Astrocyte (in vitro differentiated cells and primary cell): ENCODE measurements at regions not wholly inside any gene's neighbourhood (a gene's known extent, or its start where the extent isn't known, plus 50 kb on each side); places are given as distances from the start of the nearest gene placed in this dataset.

Experiments used
- EZH2 ChIP-seq: IDR thresholded peaks from 2 replicates; pipeline ENCODE4 v1.6.1; 2012; ENCODE audit warnings: mild to moderate bottlenecking, low read length, inconsistent platforms; ENCODE audit not compliant: insufficient read depth
- TF ChIP-seq, protein P1 (sequence below): IDR thresholded peaks from 2 replicates; pipeline ENCODE4 v1.5.1; 2011; ENCODE audit warnings: low read depth, mild to moderate bottlenecking, inconsistent platforms, low read length, moderate library complexity; ENCODE audit not compliant: insufficient read depth

DNA sequence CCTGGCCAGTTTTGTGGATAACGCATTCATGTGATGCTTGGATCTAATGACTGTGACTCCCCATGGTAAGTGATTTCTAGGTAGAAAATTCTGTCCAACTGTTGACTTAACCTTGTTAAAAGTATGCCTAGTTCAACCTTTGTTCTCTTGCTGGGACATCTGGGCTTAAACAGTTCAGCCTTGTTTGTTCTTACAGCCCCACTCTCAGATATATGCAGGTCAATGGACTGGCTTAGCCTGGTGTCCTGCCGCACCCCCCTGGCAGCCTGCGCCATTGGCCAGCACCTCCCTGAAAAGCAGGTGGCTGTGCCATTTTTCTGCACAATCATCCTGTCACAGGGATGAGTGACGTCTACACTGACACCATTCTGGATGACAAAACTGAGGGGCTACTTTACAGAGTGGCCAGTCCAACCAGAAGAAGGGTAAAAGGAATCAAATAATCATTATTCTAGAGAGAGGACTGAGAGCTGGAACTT is 244.7 kb upstream of the ONECUT1 start:
- TF ChIP-seq, protein P1, sequence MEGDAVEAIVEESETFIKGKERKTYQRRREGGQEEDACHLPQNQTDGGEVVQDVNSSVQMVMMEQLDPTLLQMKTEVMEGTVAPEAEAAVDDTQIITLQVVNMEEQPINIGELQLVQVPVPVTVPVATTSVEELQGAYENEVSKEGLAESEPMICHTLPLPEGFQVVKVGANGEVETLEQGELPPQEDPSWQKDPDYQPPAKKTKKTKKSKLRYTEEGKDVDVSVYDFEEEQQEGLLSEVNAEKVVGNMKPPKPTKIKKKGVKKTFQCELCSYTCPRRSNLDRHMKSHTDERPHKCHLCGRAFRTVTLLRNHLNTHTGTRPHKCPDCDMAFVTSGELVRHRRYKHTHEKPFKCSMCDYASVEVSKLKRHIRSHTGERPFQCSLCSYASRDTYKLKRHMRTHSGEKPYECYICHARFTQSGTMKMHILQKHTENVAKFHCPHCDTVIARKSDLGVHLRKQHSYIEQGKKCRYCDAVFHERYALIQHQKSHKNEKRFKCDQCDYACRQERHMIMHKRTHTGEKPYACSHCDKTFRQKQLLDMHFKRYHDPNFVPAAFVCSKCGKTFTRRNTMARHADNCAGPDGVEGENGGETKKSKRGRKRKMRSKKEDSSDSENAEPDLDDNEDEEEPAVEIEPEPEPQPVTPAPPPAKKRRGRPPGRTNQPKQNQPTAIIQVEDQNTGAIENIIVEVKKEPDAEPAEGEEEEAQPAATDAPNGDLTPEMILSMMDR = no peak
- TF ChIP-seq EZH2 = no peak
